ENCODE measurements at regions not wholly inside any gene's neighbourhood (a gene's known extent, or its start where the extent isn't known, plus 50 kb on each side); places are given as distances from the start of the nearest gene placed in this dataset.

DNA sequence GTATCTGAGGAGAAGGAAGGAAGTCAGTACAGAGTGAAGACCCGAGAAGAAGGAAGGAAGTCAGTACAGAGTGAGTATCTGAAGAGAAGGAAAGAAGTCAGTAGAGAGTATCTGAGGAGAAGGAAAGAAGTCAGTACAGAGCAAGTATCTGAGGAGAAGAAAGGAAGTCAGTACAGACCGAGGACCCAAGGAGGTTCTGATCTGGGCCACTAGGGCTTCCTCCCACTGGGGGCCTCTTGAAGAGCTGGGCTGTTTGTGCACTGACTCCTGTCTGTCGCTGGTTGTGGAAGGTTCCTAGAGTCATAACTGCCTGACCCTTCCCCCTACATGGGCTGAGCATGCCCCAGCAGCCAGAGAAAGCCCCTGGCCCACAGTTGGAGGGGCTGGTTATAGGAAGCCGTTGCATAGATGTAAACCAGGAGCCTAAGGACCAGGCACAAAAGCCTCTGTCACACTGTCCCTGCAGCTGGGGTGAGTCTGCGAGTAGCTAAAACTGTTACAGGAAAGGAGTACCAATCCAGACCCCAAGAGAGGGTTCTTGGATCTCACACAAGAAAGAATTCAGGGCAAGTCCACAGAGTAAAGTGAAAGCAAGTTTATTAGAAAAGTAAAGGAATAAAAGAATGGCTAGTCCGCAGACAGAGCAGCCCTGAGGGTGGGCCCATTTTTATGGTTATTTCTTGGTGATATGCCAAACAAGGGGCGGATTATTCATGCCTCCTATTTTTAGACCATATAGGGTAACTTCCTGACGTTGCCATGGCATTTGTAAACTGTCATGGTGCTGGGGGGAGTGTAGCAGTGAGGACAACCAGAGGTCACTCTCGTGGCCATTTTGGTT lies 395.9 kb downstream of the PREX1 start:
- Histone ChIP-seq H3K4me1 (ENCODE audit: insufficient read depth, low read length) (no peaks in the 10 kb centered on the region), H3K27me3 (ENCODE audit: insufficient read depth, low read length) (no peaks in the 10 kb centered on the region), H3K9me3 (ENCODE audit: low read depth, low read length) (peaks cover 10% of the 10 kb centered on the region), H3K4me3 (ENCODE audit: low read length) (no peak overlapping the region)

GRCh38 chr20:48426630-48427029 lies 401.2 kb downstream of the PREX1 start:
- H3K4me1 ChIP-seq (ENCODE audit: insufficient read depth, low read length): no peaks in the 10 kb centered on the region
- peaks cover 9% of the 10 kb centered on the region for H3K9me3 ChIP-seq (ENCODE audit: low read depth, low read length)
- no peaks in the 10 kb centered on the region for H3K27me3 ChIP-seq (ENCODE audit: insufficient read depth, low read length)
- H3K4me3 ChIP-seq (ENCODE audit: low read length): no peak overlapping the region

DNA sequence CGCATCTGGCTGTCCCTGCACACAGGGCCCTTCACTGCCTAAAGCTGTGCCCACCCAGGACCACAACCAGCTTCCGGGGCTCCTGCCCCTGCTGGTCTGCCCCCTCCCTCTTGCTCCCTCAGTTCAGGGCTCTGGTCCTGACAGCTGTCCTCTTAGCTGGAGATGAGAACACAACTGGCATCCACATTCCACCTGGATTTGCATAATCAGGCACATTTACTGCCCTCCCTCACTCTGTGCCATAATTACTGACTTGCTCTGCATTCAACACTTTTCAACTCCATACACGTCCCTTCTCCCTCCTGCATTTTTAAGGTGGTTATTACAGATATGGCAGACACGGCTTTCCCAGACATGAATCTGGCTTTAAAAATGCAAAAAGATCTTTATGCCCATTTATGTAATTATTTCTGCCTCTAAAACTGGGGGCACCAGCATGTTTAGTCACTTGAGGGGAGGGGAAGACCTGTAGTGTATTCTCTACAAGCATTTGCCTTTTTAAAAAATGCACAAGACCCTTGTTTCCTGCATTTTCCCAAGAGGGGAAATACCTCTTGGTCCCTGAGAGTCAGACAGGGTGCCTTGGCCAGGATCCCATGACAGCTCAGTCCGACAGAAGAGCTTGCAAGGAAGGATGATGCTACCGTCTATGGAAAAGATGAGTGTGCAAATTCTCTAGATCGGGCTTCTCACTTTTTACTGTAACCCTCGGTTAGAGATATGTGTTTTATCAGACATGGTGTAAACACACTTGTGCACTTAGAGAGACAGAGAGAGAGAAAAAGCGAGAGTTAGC lies 401.8 kb downstream of the PREX1 start:
- peaks cover 3% of the 10 kb centered on the region for H3K9me3 ChIP-seq (ENCODE audit: low read depth, low read length)
- H3K4me3 ChIP-seq (ENCODE audit: low read length): no peak overlapping the region
- no peaks in the 10 kb centered on the region for H3K4me1 ChIP-seq (ENCODE audit: insufficient read depth, low read length)
- H3K27me3 ChIP-seq (ENCODE audit: insufficient read depth, low read length): no peaks in the 10 kb centered on the region

DNA sequence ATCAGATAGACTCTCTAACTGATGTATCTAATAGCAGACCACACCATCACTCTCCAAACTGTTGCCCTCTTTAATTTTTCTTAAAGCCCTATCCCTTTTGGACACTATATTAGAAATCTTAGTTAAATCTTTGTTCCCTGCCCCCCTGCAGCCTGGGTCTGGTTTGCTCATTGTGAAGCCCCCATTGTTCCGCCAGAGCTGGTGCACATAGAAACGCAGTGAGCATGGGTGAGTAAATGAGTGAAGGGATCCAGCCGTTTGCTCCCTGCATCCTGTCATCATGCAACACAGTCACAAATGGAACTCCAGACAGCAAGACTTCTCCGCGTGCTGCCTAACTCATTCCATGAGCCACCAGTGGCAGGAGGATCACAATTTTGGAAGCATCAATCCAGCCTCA lies 402.5 kb downstream of the PREX1 start:
- H3K27me3 ChIP-seq (ENCODE audit: insufficient read depth, low read length): no peaks in the 10 kb centered on the region
- H3K9me3 ChIP-seq (ENCODE audit: low read depth, low read length): no peaks in the 10 kb centered on the region
- H3K4me1 ChIP-seq (ENCODE audit: insufficient read depth, low read length): no peaks in the 10 kb centered on the region
- H3K4me3 ChIP-seq (ENCODE audit: low read length): no peak overlapping the region

- no peaks in the 10 kb centered on the region for H3K4me1 ChIP-seq (ENCODE audit: insufficient read depth, low read length)
- H3K4me3 ChIP-seq (ENCODE audit: low read length): no peak overlapping the region
Observed at GRCh38 chr20:48422242-48422960, 405.4 kb downstream of the PREX1 start.

DNA sequence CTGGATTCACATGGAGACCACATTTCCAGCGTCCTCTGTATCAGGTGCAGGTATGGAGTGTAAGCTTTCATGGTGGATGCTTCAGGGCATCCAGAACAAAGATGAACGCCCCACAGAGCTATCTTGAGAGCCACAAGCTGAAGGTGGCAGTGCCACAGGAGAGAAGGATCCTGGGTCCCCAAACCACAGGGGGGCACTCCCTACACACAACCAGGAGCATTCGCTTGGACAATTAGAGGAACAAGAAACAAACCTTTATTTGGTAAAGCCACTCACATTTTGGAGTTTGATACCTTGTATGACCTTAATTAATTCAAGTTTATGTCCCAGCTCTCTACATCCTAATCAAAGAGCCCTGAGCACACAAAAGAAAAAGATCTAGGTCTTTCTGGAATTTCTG lies 406.3 kb downstream of the PREX1 start:
- Histone ChIP-seq H3K9me3 (ENCODE audit: low read depth, low read length) (no peaks in the 10 kb centered on the region), H3K27me3 (ENCODE audit: insufficient read depth, low read length) (no peaks in the 10 kb centered on the region), H3K4me3 (ENCODE audit: low read length) (no peak overlapping the region), H3K4me1 (ENCODE audit: insufficient read depth, low read length) (no peaks in the 10 kb centered on the region)

More at GRCh38 chr20:48422242-48422960, 405.4 kb downstream of the PREX1 start:
- Histone ChIP-seq H3K9me3 (ENCODE audit: low read depth, low read length) (no peaks in the 10 kb centered on the region), H3K27me3 (ENCODE audit: insufficient read depth, low read length) (no peaks in the 10 kb centered on the region)

DNA sequence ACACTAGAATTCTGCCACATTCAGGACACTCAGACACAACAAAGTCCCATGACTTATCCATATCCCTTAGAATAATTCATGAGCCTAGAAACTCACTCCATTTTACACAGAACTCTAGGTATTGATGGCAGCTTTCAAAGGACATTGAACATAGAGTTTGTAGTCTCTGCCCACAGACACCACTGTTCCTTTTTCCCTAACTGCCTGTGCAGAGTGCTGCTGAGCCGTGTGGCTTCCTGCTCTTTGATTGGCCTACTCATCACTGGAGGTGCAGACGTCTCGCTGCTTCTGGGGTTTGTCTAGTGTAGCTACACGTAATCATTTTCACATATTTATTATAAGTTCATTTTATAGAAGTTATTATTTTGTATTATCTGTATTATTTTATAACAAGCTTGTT lies 407.6 kb downstream of the PREX1 start:
- H3K4me3 ChIP-seq (ENCODE audit: low read length): no peak overlapping the region
- H3K4me1 ChIP-seq (ENCODE audit: insufficient read depth, low read length): no peaks in the 10 kb centered on the region
- no peaks in the 10 kb centered on the region for H3K9me3 ChIP-seq (ENCODE audit: low read depth, low read length)
- no peaks in the 10 kb centered on the region for H3K27me3 ChIP-seq (ENCODE audit: insufficient read depth, low read length)

DNA sequence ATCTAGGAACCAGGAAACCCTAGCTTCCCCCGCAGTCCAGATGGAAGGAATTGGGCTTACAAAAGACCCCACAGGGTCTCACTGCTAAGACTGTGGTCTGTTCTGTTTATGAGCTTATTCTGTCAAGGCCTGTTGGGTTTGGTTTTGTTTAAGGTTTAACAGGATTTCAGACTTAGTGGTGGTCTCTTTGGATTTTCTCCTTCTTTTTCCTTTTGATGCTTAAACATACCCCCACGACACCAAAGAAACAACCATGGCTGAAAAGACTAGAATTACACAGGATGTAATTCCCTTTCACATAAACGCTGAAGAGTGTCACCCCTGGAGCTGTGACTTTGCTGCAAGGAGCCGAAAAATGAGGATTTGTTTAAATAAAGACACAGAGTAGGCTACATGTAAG lies 408.6 kb downstream of the PREX1 start:
- H3K4me3 ChIP-seq (ENCODE audit: low read length): no peak overlapping the region
- H3K27me3 ChIP-seq (ENCODE audit: insufficient read depth, low read length): no peaks in the 10 kb centered on the region
- no peaks in the 10 kb centered on the region for H3K4me1 ChIP-seq (ENCODE audit: insufficient read depth, low read length)
- no peaks in the 10 kb centered on the region for H3K9me3 ChIP-seq (ENCODE audit: low read depth, low read length)

- no peaks in the 10 kb centered on the region for H3K27me3 ChIP-seq (ENCODE audit: insufficient read depth, low read length)
- H3K9me3 ChIP-seq (ENCODE audit: low read depth, low read length): no peaks in the 10 kb centered on the region
- H3K4me1 ChIP-seq (ENCODE audit: insufficient read depth, low read length): no peaks in the 10 kb centered on the region
- no peak overlapping the region for H3K4me3 ChIP-seq (ENCODE audit: low read length)
Observed at GRCh38 chr20:48416002-48416401, 411.8 kb downstream of the PREX1 start.

DNA sequence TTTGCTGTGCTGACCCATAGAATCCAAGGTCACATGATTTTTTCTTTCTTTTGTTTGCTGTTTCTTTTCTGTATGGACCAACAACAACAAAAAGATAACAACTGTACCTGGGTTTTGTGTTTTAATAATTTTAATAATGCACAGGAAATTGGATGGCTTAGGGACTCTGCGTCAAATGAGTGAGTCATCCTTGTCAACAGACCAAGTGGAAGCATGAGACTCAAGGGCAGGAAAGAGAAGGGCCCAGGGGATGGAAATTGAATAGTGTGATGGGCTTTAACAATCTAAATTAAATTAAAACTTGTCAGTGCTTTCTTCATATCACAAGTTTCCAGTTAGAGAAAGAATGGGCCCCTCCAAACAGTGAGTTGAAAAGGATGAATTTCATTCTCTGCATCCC lies 413.0 kb downstream of the PREX1 start:
- Histone ChIP-seq H3K9me3 (ENCODE audit: low read depth, low read length) (no peaks in the 10 kb centered on the region), H3K27me3 (ENCODE audit: insufficient read depth, low read length) (no peaks in the 10 kb centered on the region), H3K4me1 (ENCODE audit: insufficient read depth, low read length) (no peaks in the 10 kb centered on the region)

GRCh38 chr20:48411919-48412522 lies 415.8 kb downstream of the PREX1 start:
- H3K9me3 ChIP-seq (ENCODE audit: low read depth, low read length): no peaks in the 10 kb centered on the region
- H3K27me3 ChIP-seq (ENCODE audit: insufficient read depth, low read length): no peaks in the 10 kb centered on the region
- H3K4me1 ChIP-seq (ENCODE audit: insufficient read depth, low read length): no peaks in the 10 kb centered on the region
- no peak overlapping the region for H3K4me3 ChIP-seq (ENCODE audit: low read length)

More for the DNA sequence above, 413.0 kb downstream of the PREX1 start:
- no peak overlapping the region for H3K4me3 ChIP-seq (ENCODE audit: low read length)

DNA sequence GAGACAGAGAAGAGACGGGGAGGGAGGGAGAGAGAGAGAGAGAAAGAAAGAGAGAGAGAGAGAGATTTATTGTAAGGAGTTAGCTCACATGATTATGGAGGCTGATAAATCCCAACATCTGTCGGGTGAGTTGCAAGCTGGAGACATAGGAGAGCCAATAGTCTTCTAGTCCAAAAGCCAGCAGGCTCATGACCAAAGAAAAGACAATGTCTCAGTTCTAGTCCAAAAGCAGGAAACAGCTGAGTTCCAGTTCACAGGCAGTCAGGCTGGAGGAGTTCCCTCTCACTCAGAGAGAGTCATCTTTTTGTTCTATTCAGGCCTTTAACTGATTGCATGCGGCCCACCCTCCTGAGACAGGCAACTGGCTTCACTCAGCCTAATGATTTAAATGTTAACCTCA lies 416.6 kb downstream of the PREX1 start:
- H3K27me3 ChIP-seq (ENCODE audit: insufficient read depth, low read length): no peaks in the 10 kb centered on the region
- H3K9me3 ChIP-seq (ENCODE audit: low read depth, low read length): no peaks in the 10 kb centered on the region
- H3K4me1 ChIP-seq (ENCODE audit: insufficient read depth, low read length): no peaks in the 10 kb centered on the region
- H3K4me3 ChIP-seq (ENCODE audit: low read length): no peak overlapping the region

GRCh38 chr20:48409055-48409615 lies 418.7 kb downstream of the PREX1 start:
- Histone ChIP-seq H3K4me1 (ENCODE audit: insufficient read depth, low read length) (no peaks in the 10 kb centered on the region), H3K27me3 (ENCODE audit: insufficient read depth, low read length) (no peaks in the 10 kb centered on the region), H3K4me3 (ENCODE audit: low read length) (no peak overlapping the region), H3K9me3 (ENCODE audit: low read depth, low read length) (no peaks in the 10 kb centered on the region)

DNA sequence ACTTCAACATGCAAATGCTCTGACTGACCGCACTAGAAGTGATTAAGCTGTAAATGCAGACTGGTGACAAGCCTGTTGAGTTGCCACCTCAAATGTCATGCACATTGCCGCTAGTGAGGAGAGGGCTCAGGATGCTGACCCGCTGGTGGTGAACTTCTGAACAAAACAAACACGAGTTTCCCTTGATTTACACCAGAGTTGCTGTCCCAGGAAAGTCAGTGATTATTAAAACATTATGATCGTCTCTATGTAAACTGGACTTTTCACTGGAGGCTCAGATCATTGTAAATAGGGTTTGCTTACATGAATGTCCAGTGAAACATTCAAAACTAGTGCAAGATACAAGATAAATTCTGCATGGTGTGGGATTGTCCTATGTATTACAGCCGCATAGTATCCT lies 420.1 kb downstream of the PREX1 start:
- Histone ChIP-seq H3K9me3 (ENCODE audit: low read depth, low read length) (no peaks in the 10 kb centered on the region), H3K4me3 (ENCODE audit: low read length) (no peak overlapping the region), H3K4me1 (ENCODE audit: insufficient read depth, low read length) (no peaks in the 10 kb centered on the region), H3K27me3 (ENCODE audit: insufficient read depth, low read length) (no peaks in the 10 kb centered on the region)
